ENCODE measurements at regions not wholly inside any gene's neighbourhood (a gene's known extent, or its start where the extent isn't known, plus 50 kb on each side); places are given as distances from the start of the nearest gene placed in this dataset.

GRCh38 chr4:8710946-8711345, 118.4 kb downstream of the CPZ start:
- H3K4me1 ChIP-seq: no peaks in the 10 kb centered on the region
- H3K9me3 ChIP-seq: no peaks in the 10 kb centered on the region
- H3K36me3 ChIP-seq: no peaks in the 10 kb centered on the region
- no peak overlapping the region for H3K27ac ChIP-seq
- DNase-seq: no peak
- no peak for TF ChIP-seq POLR2A (IDR thresholded peaks at IDR 0.05)
- TF ChIP-seq CTCF (IDR thresholded peaks at IDR 0.05): no peak
- intact Hi-C loops (cut with DNase I): no loop called here
- H3K4me3 ChIP-seq (replicated peaks in 1 of 3): no peak overlapping the region
- 63 to 76% methylated on average over 7 to 8 of the region's 8 CpGs for WGBS, 2 donors
- no peaks in the 10 kb centered on the region for H3K27me3 ChIP-seq

- Histone ChIP-seq H3K4me1 (no peaks in the 10 kb centered on the region), H3K27me3 (no peaks in the 10 kb centered on the region), H3K9me3 (no peaks in the 10 kb centered on the region), H3K27ac (no peak overlapping the region), H3K4me3 (replicated peaks in 1 of 3) (no peak overlapping the region), H3K36me3 (no peaks in the 10 kb centered on the region)
- no peak for DNase-seq
- WGBS, 2 donors: 73 to 92% methylated on average over 3 to 6 of the region's 6 CpGs
- intact Hi-C loops (cut with DNase I): no loop called here
- TF ChIP-seq CTCF (IDR thresholded peaks at IDR 0.05) (no peak), POLR2A (IDR thresholded peaks at IDR 0.05) (no peak)
Observed at GRCh38 chr4:8710416-8710815, 117.9 kb downstream of the CPZ start.

GRCh38 chr4:8709729-8710360, 117.3 kb downstream of the CPZ start:
- H3K36me3 ChIP-seq: no peaks in the 10 kb centered on the region
- H3K27me3 ChIP-seq: no peaks in the 10 kb centered on the region
- intact Hi-C loops (cut with DNase I): no loop called here
- H3K27ac ChIP-seq: no peak overlapping the region
- no peaks in the 10 kb centered on the region for H3K4me1 ChIP-seq
- H3K9me3 ChIP-seq: no peaks in the 10 kb centered on the region
- H3K4me3 ChIP-seq (replicated peaks in 1 of 3): no peak overlapping the region
- no peak for DNase-seq
- TF ChIP-seq CTCF (IDR thresholded peaks at IDR 0.05) (no peak), POLR2A (IDR thresholded peaks at IDR 0.05) (no peak)
- 43 to 44% methylated on average over 23 of the region's 23 CpGs for WGBS, 2 donors

- intact Hi-C loops (cut with DNase I): no loop called here
- Histone ChIP-seq H3K27ac (no peak overlapping the region), H3K36me3 (no peaks in the 10 kb centered on the region), H3K4me1 (no peaks in the 10 kb centered on the region), H3K4me3 (replicated peaks in 1 of 3) (no peak overlapping the region), H3K9me3 (no peaks in the 10 kb centered on the region), H3K27me3 (no peaks in the 10 kb centered on the region)
- no peak for DNase-seq
- WGBS, 2 donors: 78 to 79% methylated on average over 14 to 15 of the region's 15 CpGs
- TF ChIP-seq POLR2A (IDR thresholded peaks at IDR 0.05): no peak
- TF ChIP-seq CTCF (IDR thresholded peaks at IDR 0.05): no peak
Observed at GRCh38 chr4:8709050-8709728, 116.6 kb downstream of the CPZ start.

- Histone ChIP-seq H3K9me3 (no peaks in the 10 kb centered on the region), H3K27ac (no peak overlapping the region), H3K27me3 (no peaks in the 10 kb centered on the region), H3K36me3 (no peaks in the 10 kb centered on the region), H3K4me3 (replicated peaks in 1 of 3) (no peak overlapping the region), H3K4me1 (no peaks in the 10 kb centered on the region)
- 80 to 83% methylated on average over 6 to 12 of the region's 16 CpGs for WGBS, 2 donors
- intact Hi-C loops (cut with DNase I): no loop called here
- TF ChIP-seq CTCF (IDR thresholded peaks at IDR 0.05) (no peak), POLR2A (IDR thresholded peaks at IDR 0.05) (no peak)
- DNase-seq: no peak
Observed at GRCh38 chr4:8708401-8709021, 115.9 kb downstream of the CPZ start.

Data from thyroid gland (tissue), 4 donors.